ENCODE measurements at regions not wholly inside any gene's neighbourhood (a gene's known extent, or its start where the extent isn't known, plus 50 kb on each side); places are given as distances from the start of the nearest gene placed in this dataset.

DNA sequence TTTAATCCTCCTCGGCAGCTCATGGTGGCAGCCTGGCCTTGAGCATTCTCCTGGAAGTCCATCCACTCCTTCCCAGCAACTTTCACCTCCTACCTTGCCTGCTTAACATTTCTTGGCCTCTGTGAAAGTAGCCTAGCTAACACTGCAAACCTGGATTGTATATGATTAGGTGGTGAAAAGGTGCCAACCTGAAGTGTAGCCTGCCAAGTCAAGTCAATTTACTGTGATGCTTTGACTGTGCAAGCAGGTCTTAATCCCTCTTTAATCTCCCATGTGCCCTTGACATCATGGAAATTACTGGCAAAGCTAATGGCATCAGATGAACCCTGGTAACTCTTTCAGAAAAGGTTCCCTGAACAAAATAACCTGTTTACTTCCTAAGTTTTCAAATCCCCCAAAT is 169.7 kb upstream of the NR2F2 start:
- CTCF ChIA-PET, result interaction anchor here (0.7 kb wide), 1 partner anchor 25 kb away, joined by 3 read pairs; no protein-coding TSS in a partner anchor
- Mint-ChIP-seq H3K27me3 (ENCODE audit: insufficient read depth, unreplicated experiment) (no peaks in the 10 kb centered on the region), H3K4me1 (ENCODE audit: insufficient read depth, unreplicated experiment) (no peaks in the 10 kb centered on the region), H3K36me3 (ENCODE audit: insufficient read depth, unreplicated experiment) (no peaks in the 10 kb centered on the region), H3K4me3 (ENCODE audit: unreplicated experiment) (no peak overlapping the region), H3K27ac (ENCODE audit: low read depth, unreplicated experiment) (no peak overlapping the region), H3K9me3 (ENCODE audit: unreplicated experiment) (no peaks in the 10 kb centered on the region)
- TF ChIP-seq, protein P1, sequence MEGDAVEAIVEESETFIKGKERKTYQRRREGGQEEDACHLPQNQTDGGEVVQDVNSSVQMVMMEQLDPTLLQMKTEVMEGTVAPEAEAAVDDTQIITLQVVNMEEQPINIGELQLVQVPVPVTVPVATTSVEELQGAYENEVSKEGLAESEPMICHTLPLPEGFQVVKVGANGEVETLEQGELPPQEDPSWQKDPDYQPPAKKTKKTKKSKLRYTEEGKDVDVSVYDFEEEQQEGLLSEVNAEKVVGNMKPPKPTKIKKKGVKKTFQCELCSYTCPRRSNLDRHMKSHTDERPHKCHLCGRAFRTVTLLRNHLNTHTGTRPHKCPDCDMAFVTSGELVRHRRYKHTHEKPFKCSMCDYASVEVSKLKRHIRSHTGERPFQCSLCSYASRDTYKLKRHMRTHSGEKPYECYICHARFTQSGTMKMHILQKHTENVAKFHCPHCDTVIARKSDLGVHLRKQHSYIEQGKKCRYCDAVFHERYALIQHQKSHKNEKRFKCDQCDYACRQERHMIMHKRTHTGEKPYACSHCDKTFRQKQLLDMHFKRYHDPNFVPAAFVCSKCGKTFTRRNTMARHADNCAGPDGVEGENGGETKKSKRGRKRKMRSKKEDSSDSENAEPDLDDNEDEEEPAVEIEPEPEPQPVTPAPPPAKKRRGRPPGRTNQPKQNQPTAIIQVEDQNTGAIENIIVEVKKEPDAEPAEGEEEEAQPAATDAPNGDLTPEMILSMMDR (IDR thresholded peaks at IDR 0.05; ENCODE audit: unreplicated experiment), result no peak
- BruUV-seq (replicated peaks), result no TSS peak
- intact Hi-C loops (cut with micrococcal nuclease), result no loop called here
- POLR2A ChIA-PET, result no interaction called here
- no peak for DNase-seq (ENCODE audit: unreplicated experiment)

DNA sequence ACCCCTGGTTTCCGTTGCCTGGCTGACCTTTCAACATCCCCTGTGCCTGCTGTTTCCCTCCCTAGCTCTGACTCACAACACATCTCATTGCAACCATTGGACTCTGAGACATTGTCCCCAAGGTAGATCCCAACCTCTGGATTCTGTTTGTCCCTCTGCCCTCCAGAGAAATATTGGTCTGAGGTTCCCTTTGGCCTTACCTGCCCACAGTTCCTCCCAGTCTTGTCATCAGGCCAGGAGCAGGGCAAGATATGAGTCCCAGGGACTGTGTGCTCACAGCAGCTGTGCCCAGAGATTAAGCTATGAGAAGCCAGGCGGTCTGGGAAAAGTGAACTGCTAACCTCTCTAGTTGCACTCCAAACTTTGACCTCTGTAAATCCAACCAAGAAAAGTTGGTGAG is 168.2 kb upstream of the NR2F2 start:
- Mint-ChIP-seq H3K4me3 (ENCODE audit: unreplicated experiment) (no peak overlapping the region), H3K27me3 (ENCODE audit: insufficient read depth, unreplicated experiment) (no peaks in the 10 kb centered on the region), H3K36me3 (ENCODE audit: insufficient read depth, unreplicated experiment) (no peaks in the 10 kb centered on the region), H3K4me1 (ENCODE audit: insufficient read depth, unreplicated experiment) (no peaks in the 10 kb centered on the region), H3K27ac (ENCODE audit: low read depth, unreplicated experiment) (no peak overlapping the region), H3K9me3 (ENCODE audit: unreplicated experiment) (no peaks in the 10 kb centered on the region)
- POLR2A ChIA-PET, result no interaction called here
- no TSS peak for BruUV-seq (replicated peaks)
- TF ChIP-seq, protein P1 (IDR thresholded peaks at IDR 0.05; ENCODE audit: unreplicated experiment), result no peak
- DNase-seq (ENCODE audit: unreplicated experiment), result no peak
- CTCF ChIA-PET, result no interaction called here
- intact Hi-C loops (cut with micrococcal nuclease), result no loop called here

DNA sequence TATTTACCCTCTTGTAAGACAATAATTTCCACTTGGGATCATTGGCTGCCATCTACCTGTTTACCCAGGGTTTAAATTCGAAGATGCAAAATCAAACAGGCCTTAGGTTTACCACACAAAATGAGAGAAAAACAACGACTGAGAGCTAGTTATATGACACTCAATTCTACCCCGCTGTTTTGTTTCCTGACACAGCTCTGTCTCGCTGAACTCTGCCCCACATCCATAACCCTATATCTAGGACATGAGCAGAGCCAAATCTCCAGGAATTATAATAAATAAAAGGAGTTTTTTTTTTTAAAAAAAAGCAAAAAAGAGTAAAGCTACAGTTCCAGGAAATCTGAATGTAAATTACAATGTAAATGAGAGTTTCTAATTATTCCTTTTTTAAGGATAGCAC is 165.4 kb upstream of the NR2F2 start:
- TF ChIP-seq, protein P1 (IDR thresholded peaks at IDR 0.05; ENCODE audit: unreplicated experiment), result no peak
- Mint-ChIP-seq H3K36me3 (ENCODE audit: insufficient read depth, unreplicated experiment) (no peaks in the 10 kb centered on the region), H3K9me3 (ENCODE audit: unreplicated experiment) (no peaks in the 10 kb centered on the region), H3K4me1 (ENCODE audit: insufficient read depth, unreplicated experiment) (no peaks in the 10 kb centered on the region), H3K27ac (ENCODE audit: low read depth, unreplicated experiment) (no peak overlapping the region), H3K27me3 (ENCODE audit: insufficient read depth, unreplicated experiment) (no peaks in the 10 kb centered on the region), H3K4me3 (ENCODE audit: unreplicated experiment) (no peak overlapping the region)
- intact Hi-C loops (cut with micrococcal nuclease), result no loop called here
- no TSS peak for BruUV-seq (replicated peaks)
- ChIA-PET POLR2A (no interaction called here), CTCF (no interaction called here)
- DNase-seq (ENCODE audit: unreplicated experiment), result no peak

DNA sequence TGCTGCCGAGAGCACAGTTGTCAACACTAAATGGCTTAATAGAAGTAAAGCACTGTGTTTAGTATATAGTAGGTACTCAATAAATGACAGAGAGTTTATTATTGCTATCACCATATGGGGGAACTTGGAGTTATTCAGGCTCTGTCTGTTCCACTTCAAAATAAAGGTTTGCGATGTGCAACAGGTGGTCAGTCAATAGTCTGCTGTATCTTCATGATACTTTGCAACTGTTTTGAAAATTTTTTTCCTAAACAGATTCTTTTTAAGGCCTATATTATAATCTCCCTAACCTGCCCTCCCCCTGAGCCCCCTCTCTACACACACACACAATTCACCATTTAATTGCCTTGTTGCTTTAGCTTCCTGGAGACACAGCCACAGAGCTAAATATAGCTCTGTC is 164.7 kb upstream of the NR2F2 start:
- Mint-ChIP-seq H3K36me3 (ENCODE audit: insufficient read depth, unreplicated experiment) (no peaks in the 10 kb centered on the region), H3K27me3 (ENCODE audit: insufficient read depth, unreplicated experiment) (no peaks in the 10 kb centered on the region), H3K27ac (ENCODE audit: low read depth, unreplicated experiment) (no peak overlapping the region), H3K4me3 (ENCODE audit: unreplicated experiment) (no peak overlapping the region), H3K4me1 (ENCODE audit: insufficient read depth, unreplicated experiment) (no peaks in the 10 kb centered on the region), H3K9me3 (ENCODE audit: unreplicated experiment) (no peaks in the 10 kb centered on the region)
- POLR2A ChIA-PET, result no interaction called here
- intact Hi-C loops (cut with micrococcal nuclease), result no loop called here
- CTCF ChIA-PET, result no interaction called here
- no peak for DNase-seq (ENCODE audit: unreplicated experiment)
- TF ChIP-seq, protein P1 (IDR thresholded peaks at IDR 0.05; ENCODE audit: unreplicated experiment), result no peak
- no TSS peak for BruUV-seq (replicated peaks)

Measured in MCF 10A (cell line).